Esophagus squamous epithelium (tissue), 4 donors: ENCODE measurements at regions not wholly inside any gene's neighbourhood (a gene's known extent, or its start where the extent isn't known, plus 50 kb on each side); places are given as distances from the start of the nearest gene placed in this dataset.

ENCODE experiments used
- CTCF ChIP-seq, 6 experiments: fragments of 450-650 bp in 4 of 6; fragments of 200-600 bp in 2 of 6; sonication (generic) in 2 of 6; IDR thresholded peaks; one replicate each; pipeline ENCODE4 v1.5.1; 2016 to 2019; ENCODE audit warnings: antibody characterized with exemption in 6 of 6, mild to moderate bottlenecking in 4 of 6, moderate library complexity in 4 of 6
- POLR2A ChIP-seq, 4 donors: fragments of 450-650 bp; IDR thresholded peaks; one replicate each; pipeline ENCODE4 v1.6.1; 2017; ENCODE audit warnings: antibody characterized with exemption in 4 of 4, mild to moderate bottlenecking in 4 of 4, moderate library complexity in 3 of 4

DNA sequence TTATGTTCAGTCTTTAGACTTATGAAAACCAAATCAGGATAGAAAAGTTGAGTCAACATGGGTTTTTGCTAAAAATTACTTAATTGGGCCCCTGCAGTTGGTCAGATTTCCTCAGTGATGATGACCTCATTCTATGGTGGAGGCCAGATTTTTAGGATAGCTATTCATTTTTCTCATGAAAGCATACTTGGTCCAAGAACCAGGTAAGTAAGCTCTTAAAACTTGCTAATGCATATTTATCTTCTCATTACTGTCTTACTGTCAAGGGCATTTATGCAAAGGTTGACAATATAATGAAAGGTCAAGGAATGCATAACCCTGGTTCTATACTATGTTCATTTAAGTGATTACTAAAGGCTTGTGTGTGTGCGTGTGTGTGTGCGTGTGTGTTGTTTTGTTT, 650.6 kb downstream of the SATB2 start:
- TF ChIP-seq CTCF (IDR thresholded peaks at IDR 0.05) (no peak), POLR2A (IDR thresholded peaks at IDR 0.05) (no peak)
